Activated CD4-positive, alpha-beta memory T cell treated with anti-CD3 and anti-CD28 coated beads, Interleukin-2, amount 10 ng/mL, durations not matched to agents 7 days and 5 days (primary cell): ENCODE measurements at regions not wholly inside any gene's neighbourhood (a gene's known extent, or its start where the extent isn't known, plus 50 kb on each side); places are given as distances from the start of the nearest gene placed in this dataset.
"Not testable (repeated sequence)": the region's sequence is repeated elsewhere in the genome, so short reads cannot be mapped to it uniquely, and the experiment has no call there.

Source experiments
- CTCF ChIA-PET: fragments of 350-600 bp; sonication (Branson Sonifier 250); formaldehyde crosslinking; loops from one replicate; lab custom pipeline; 2021; ENCODE audit warnings: antibody characterized with exemption, inconsistent platforms; lab: Charles Lee
- POLR2A ChIA-PET: fragments of 350-600 bp; sonication (Branson Sonifier 250); formaldehyde crosslinking; loops from one replicate; lab custom pipeline; 2021; ENCODE audit warnings: antibody characterized with exemption; lab: Charles Lee
- DNase-seq: peaks from one replicate; pipeline ENCODE4 v3.0.0-alpha.2; 2020
- H3K27ac Mint-ChIP-seq: one replicate; pipeline ENCODE4 v1.8.0; 2021; ENCODE audit warnings: mild to moderate bottlenecking, mixed read lengths
- H3K27me3 Mint-ChIP-seq: one replicate; pipeline ENCODE4 v1.8.0; 2021; ENCODE audit warnings: mixed read lengths
- H3K36me3 Mint-ChIP-seq: one replicate; pipeline ENCODE4 v1.8.0; 2021; ENCODE audit warnings: low read depth, mixed read lengths
- H3K4me1 Mint-ChIP-seq: one replicate; pipeline ENCODE4 v1.8.0; 2021; ENCODE audit warnings: mixed read lengths
- H3K4me3 Mint-ChIP-seq: one replicate; pipeline ENCODE4 v1.8.0; 2021; ENCODE audit warnings: mild to moderate bottlenecking, mixed read lengths
- H3K9me3 Mint-ChIP-seq: one replicate; pipeline ENCODE4 v1.8.0; 2021; ENCODE audit warnings: mixed read lengths

DNA sequence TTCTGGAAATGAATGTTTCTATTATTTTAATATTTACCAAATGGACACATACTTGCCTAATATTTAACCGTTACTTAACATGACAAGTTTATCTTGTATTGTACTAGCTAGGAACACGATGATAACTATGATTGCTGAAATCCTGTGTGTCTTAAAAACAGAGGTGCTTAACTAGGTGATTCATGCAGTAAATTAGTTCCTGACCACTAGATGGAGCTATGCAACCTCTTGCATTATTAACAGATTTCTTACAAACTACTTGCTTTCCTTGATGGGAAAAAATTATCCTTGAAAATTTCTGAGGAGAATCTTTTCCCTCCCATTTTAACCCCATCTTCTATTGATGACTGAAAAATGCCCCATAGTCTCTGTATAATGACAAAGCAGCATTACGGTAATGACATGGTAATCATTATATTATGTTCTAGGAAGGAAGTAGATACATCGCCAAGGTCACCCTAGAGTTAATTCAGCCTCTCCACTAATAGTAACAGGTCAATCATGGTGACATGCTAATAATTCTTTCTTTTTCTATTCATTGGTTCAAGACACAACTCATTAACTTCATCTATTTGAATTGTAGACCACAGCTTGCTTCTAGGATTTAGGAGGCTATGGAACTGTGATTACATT is 844.2 kb downstream of the RAPGEF2 start:
- Mint-ChIP-seq H3K9me3 (no peaks in the 10 kb centered on the region), H3K27me3 (no peaks in the 10 kb centered on the region)

DNA sequence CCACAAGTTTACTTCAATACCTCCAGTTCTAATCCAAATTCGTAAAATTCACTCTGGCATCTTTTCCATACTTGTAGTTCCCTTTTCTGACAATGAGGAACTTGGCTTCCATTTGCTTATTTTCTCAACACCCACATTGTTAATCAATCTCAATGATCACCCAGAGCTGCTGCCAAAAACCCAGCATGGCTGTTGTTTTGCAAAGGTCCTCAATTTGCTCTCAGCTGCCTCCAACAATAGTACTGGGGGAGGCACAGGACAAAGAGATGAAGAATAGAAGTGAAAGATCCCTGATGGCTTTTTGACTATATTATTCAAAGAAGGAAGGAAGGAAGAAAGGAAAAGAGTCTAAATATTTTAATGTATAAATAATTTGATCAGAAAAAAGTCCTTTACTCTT is 847.8 kb downstream of the RAPGEF2 start:
- H3K36me3 Mint-ChIP-seq, result no peaks in the 10 kb centered on the region
- CTCF ChIA-PET, result no interaction called here
- POLR2A ChIA-PET, result no interaction called here
- no peak overlapping the region for H3K4me3 Mint-ChIP-seq
- no peaks in the 10 kb centered on the region for H3K4me1 Mint-ChIP-seq
- H3K27ac Mint-ChIP-seq, result no peak overlapping the region
- no peaks in the 10 kb centered on the region for H3K27me3 Mint-ChIP-seq
- H3K9me3 Mint-ChIP-seq, result no peaks in the 10 kb centered on the region
- no peak for DNase-seq

More for the DNA sequence above, 844.2 kb downstream of the RAPGEF2 start:
- no peak for DNase-seq
- POLR2A ChIA-PET, result no interaction called here
- H3K27ac Mint-ChIP-seq, result no peak overlapping the region
- no peak overlapping the region for H3K4me3 Mint-ChIP-seq
- CTCF ChIA-PET, result interaction anchor here (0.7 to 1.4 kb wide), 3 partner anchors 19 to 460 kb away, joined by 3 to 5 read pairs (median 4); no protein-coding TSS in a partner anchor
- no peaks in the 10 kb centered on the region for H3K4me1 Mint-ChIP-seq
- no peaks in the 10 kb centered on the region for H3K36me3 Mint-ChIP-seq

DNA sequence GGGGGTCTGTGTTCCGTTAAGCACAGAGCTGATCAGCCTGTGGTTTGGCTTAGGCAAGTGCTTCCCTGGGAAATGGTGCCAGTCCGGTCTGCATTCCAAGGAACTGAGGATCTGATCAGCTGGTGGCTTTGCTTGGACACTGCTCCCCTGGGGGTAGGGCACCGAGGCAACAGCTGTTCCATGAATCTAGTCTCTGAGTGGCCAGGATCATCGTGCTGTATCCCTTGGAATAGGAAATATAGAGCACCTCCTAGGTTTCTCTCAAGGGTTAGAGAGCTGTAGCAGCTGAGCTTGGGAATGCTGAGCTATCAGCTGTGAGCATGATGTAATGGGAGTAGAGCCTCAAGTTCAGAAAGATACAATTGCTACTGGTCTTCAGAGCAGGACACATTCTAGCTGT is 863.9 kb downstream of the RAPGEF2 start:
- ChIA-PET CTCF (interaction anchor here (1.4 kb wide), 1 partner anchor 20 kb away, joined by 5 read pairs; no protein-coding TSS in a partner anchor), POLR2A (no interaction called here)
- no peaks in the 10 kb centered on the region for H3K36me3 Mint-ChIP-seq
- H3K27me3 Mint-ChIP-seq, result no peaks in the 10 kb centered on the region
- no peak for DNase-seq
- H3K9me3 Mint-ChIP-seq, result no peaks in the 10 kb centered on the region
- H3K4me3 Mint-ChIP-seq, result no peak overlapping the region
- no peaks in the 10 kb centered on the region for H3K4me1 Mint-ChIP-seq
- no peak overlapping the region for H3K27ac Mint-ChIP-seq

DNA sequence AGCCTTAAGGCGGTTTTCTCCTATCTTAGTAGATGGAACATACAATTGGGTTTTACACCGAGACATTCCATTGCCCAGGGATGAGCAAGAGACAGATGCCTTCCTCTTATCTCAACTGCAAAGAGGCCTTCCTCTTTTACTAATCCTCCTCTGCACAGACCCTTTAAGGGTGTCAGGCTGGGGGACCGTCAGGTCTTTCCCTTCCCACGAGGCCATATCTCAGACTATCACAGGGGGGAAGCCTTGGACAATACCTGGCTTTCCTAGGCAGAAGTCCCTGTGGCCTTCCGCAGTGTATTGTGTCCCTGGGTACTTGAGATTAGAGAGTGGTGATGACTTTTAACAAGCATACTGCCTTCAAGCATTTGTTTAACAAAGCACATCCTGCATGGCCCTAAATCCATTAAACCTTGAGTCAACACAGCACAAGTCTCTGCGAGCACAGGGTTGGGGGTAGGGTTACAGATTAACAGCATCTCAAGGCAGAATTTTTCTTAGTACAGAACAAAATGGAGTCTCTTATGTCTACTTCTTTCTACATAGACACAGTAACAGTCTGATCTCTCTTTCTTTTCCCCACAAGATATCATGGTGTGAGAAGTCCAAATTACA is 874.1 kb downstream of the RAPGEF2 start:
- H3K9me3 Mint-ChIP-seq, H3K27me3 Mint-ChIP-seq, H3K4me1 Mint-ChIP-seq, H3K4me3 Mint-ChIP-seq, CTCF ChIA-PET, H3K36me3 Mint-ChIP-seq, POLR2A ChIA-PET, DNase-seq, H3K27ac Mint-ChIP-seq: not testable (repeated sequence)

DNA sequence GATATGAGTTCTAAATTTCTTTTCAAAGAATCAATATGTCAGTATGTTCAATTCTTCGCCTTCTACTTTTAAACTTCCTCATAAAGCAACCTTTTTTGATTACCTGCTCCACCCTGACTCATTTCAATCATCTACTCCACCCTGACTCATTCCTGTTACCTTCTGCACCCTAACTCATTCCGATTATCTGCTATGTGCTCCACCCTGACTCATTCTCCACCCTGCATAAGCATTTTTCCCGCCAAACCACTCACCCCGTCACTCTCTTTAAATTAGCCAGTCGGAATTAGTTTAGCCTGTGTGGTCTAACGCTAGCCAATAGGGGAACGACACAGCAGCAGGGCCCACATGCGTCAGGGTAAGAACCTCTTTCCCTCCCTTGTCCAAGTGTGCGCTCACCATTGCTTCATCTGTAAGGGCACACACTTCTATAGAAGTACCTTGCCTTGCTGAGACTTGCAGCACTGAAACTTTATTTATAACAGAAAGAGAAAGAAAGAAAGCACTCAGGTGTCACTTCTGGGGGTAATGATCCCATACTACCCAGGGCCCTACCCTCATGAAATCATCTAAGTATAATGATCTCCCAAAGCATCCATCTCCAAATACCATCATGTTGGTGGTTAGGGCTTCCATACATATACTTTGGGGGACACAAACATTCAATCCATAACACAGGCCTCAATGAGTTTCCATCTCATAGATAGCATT is 875.2 kb downstream of the RAPGEF2 start:
- Mint-ChIP-seq H3K36me3 (no peaks in the 10 kb centered on the region), H3K27ac (no peak overlapping the region), H3K4me1 (no peaks in the 10 kb centered on the region), H3K27me3 (no peaks in the 10 kb centered on the region), H3K9me3 (no peaks in the 10 kb centered on the region), H3K4me3 (no peak overlapping the region)
- ChIA-PET CTCF (no interaction called here), POLR2A (no interaction called here)
- DNase-seq, result no peak

DNA sequence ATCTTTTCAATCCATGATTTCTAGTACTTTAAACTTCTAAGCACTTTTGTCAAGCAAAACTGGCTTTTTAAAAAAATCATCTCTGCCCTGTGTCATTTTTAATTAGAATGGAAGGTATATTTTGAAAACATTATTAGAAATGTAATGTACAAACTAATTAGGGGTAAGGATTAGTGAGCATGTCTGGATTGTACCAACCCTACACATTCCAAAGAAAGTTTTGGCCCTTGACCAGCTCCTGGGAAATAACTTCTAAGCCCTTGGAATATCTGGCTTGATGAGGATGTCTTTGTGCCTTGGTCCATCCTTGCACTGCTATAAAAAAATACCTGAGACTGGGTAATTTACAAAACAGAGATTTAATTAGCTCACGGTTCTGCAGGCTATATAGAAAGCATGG is 876.5 kb downstream of the RAPGEF2 start:
- Mint-ChIP-seq H3K36me3 (no peaks in the 10 kb centered on the region), H3K27ac (no peak overlapping the region), H3K9me3 (no peaks in the 10 kb centered on the region), H3K4me1 (no peaks in the 10 kb centered on the region), H3K27me3 (no peaks in the 10 kb centered on the region), H3K4me3 (no peak overlapping the region)
- POLR2A ChIA-PET, result no interaction called here
- DNase-seq, result no peak
- CTCF ChIA-PET, result no interaction called here

DNA sequence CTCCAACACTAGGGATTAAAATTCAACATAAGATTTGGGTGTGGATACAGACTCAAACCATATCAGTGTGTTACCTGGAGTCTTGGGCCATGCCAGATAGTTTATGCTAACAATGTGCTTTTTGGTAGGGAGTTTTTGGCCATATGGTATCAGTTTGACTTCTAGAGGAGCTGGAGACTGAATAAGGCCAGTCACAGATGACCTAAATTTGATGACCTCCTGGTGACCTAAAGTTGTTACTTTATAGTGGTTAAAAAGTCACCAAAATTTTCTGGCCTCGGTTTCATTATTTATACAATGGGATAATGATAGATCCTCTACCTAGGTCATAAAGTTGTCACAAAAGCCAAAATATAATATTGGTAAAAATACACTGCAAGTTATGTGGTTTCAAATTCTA is 877.1 kb downstream of the RAPGEF2 start:
- no peaks in the 10 kb centered on the region for H3K9me3 Mint-ChIP-seq
- H3K36me3 Mint-ChIP-seq, result no peaks in the 10 kb centered on the region
- no peak for DNase-seq
- H3K27ac Mint-ChIP-seq, result no peak overlapping the region
- H3K27me3 Mint-ChIP-seq, result no peaks in the 10 kb centered on the region
- no peaks in the 10 kb centered on the region for H3K4me1 Mint-ChIP-seq
- ChIA-PET POLR2A (no interaction called here), CTCF (no interaction called here)
- H3K4me3 Mint-ChIP-seq, result no peak overlapping the region

DNA sequence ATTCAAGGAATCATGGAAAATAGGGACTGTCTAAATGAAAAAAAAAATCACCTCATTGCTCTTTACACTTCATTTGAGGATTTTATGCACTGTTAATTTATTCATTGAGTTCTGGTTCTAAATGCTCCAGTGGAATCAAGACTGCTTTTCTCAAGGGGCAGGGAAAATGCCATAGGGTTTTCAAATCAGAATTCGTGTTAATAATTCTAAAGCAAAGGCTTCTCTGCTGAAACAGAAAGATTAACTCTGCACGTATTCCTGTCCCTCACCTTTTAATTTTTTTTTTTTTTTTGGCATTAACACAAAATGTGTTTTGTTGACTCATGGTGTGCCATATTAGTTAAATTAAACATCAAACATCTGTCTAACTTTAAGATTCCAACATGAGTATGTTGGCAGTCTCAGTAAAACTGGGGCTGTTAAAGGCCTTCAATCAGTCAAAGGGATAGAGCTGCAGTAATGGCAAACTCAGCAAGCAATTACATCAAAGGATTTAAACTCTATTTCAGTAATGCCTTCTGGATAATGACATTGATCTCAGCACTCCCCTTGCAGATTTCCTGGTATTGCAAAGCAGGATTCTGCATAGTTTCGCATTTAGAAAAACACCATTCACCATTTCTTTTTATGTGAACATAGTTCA is 878.1 kb downstream of the RAPGEF2 start:
- Mint-ChIP-seq H3K36me3 (no peaks in the 10 kb centered on the region), H3K4me3 (no peak overlapping the region), H3K4me1 (no peaks in the 10 kb centered on the region), H3K27ac (no peak overlapping the region), H3K9me3 (no peaks in the 10 kb centered on the region), H3K27me3 (no peaks in the 10 kb centered on the region)
- CTCF ChIA-PET, result no interaction called here
- POLR2A ChIA-PET, result no interaction called here
- DNase-seq, result no peak

DNA sequence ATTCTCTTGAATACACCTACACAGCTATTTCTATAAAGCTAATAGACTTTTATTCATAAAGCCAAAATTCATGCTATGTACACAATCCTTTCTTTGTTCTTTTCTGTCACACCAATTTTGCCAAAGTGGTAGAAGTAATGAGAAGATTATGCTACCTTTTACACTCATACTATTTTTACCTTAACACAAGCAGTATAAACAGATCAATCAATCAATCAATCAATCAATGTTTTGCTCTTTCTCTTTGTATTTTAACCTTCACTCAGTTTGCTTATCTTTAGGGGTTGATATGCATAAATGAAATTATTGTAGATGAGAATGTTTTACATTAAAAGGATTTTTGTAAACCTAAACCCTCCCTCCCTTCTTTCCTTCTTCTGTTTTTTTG is 878.6 kb downstream of the RAPGEF2 start:
- Mint-ChIP-seq H3K9me3 (no peaks in the 10 kb centered on the region), H3K36me3 (no peaks in the 10 kb centered on the region), H3K27me3 (no peaks in the 10 kb centered on the region), H3K27ac (no peak overlapping the region), H3K4me1 (no peaks in the 10 kb centered on the region), H3K4me3 (no peak overlapping the region)
- POLR2A ChIA-PET, result no interaction called here
- DNase-seq, result no peak
- CTCF ChIA-PET, result no interaction called here

DNA sequence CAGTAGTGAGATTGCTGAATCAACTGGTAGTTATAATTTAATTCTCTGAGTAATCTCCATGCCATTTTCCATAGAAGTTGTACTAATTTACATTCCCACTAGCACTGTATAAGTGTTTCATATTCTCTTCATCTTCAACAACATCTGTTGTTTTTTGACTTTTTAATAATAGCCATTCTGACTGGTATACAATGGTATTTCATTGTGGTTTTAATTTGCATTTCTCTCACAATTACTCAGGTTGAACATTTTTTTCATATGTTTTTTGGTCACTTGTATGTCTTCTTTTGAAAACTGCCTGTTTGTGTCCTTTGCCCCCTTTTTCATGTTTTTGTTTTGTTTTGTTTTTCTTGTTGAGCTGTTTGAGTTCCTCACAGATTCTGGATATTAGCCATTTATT is 880.2 kb downstream of the RAPGEF2 start:
- H3K27me3 Mint-ChIP-seq, result no peaks in the 10 kb centered on the region
- no peaks in the 10 kb centered on the region for H3K9me3 Mint-ChIP-seq
- no peak overlapping the region for H3K4me3 Mint-ChIP-seq
- no peak for DNase-seq
- no peaks in the 10 kb centered on the region for H3K4me1 Mint-ChIP-seq
- no peak overlapping the region for H3K27ac Mint-ChIP-seq
- CTCF ChIA-PET, result no interaction called here
- no peaks in the 10 kb centered on the region for H3K36me3 Mint-ChIP-seq
- POLR2A ChIA-PET, result no interaction called here

DNA sequence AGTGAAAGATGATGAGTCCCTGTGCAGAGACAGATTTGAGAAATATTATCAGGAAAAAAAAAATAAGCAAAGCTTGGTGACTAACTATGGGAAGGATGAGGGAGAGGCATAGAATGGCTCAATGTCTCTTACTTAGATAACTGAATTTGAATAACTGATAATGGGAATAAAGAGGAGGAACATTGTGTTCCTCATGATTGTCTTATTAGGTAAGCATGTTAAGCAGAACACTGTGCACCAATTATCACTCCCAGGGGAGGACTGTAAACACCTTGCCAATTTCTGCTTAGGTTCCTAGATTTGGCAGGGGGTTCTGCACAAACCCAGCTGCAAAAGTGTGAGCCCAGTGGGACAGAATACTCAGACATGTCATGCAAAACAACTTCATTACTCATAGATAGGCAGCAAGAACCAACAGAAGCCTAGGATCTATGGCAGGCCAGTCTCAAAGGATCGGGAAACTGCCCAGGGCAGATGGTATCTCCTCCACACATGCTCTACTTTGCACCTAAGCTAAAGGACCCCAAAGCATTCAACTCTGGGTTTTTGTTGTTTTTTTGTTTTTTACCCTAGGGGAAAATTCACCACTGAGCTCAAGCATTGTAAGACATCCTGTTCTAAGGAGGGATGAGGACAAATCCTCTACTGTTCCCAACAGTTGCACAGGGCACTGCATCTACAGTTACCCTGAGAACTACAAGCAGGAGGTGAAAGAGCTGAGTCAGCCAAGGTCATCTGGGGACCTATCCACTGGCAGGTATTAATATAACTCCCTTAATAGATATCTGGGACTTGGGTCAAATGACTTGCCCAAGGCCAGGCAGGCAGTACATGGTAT is 907.0 kb downstream of the RAPGEF2 start:
- Mint-ChIP-seq H3K4me3 (no peak overlapping the region), H3K27me3 (no peaks in the 10 kb centered on the region), H3K4me1 (no peaks in the 10 kb centered on the region), H3K36me3 (no peaks in the 10 kb centered on the region), H3K9me3 (peaks cover 11% of the 10 kb centered on the region), H3K27ac (no peak overlapping the region)
- CTCF ChIA-PET, result no interaction called here
- POLR2A ChIA-PET, result no interaction called here
- no peak for DNase-seq

DNA sequence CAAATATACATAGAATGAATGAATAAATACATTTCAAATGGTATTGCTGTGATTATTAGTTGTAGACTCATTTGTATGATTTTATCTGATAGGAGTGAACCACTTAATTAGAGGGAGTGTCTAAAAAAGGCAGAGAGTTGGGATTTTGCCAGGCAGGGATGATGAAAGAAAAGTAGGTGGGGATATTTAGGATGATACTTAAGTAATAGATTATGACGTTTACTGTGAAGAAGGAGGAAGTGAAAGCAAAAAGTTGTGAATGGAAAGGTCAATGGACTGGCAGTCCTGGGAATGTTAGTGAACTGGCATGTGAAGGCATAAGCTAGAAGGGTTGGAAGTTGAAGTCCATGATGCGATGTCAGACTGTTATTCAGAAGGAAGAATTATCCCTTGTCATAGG is 917.1 kb downstream of the RAPGEF2 start:
- POLR2A ChIA-PET, result no interaction called here
- no peak overlapping the region for H3K4me3 Mint-ChIP-seq
- no peaks in the 10 kb centered on the region for H3K4me1 Mint-ChIP-seq
- CTCF ChIA-PET, result no interaction called here
- H3K9me3 Mint-ChIP-seq, result peaks cover 3% of the 10 kb centered on the region
- H3K27me3 Mint-ChIP-seq, result no peaks in the 10 kb centered on the region
- H3K27ac Mint-ChIP-seq, result no peak overlapping the region
- H3K36me3 Mint-ChIP-seq, result no peaks in the 10 kb centered on the region
- no peak for DNase-seq

DNA sequence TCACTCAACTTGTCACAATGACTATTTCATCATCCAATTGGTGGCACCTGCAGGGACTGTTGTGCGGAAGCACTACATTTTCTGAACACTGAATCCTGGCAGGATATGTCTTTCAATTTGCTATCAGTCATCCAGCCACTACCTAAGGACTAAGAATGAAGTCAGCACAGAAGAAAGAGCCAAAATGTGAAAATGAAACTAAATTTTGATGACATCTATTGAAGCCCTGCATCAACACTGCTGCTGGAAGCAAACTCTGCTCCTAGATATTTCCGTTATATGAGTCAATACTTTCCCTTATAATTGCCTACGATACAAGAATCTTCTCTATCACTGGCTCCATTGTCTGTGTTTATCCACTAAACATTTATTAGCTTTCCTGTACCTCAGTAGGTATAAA is 917.9 kb downstream of the RAPGEF2 start:
- DNase-seq, result no peak
- peaks cover 3% of the 10 kb centered on the region for H3K9me3 Mint-ChIP-seq
- no peaks in the 10 kb centered on the region for H3K27me3 Mint-ChIP-seq
- CTCF ChIA-PET, result no interaction called here
- no peak overlapping the region for H3K4me3 Mint-ChIP-seq
- POLR2A ChIA-PET, result no interaction called here
- H3K4me1 Mint-ChIP-seq, result no peaks in the 10 kb centered on the region
- H3K27ac Mint-ChIP-seq, result no peak overlapping the region
- H3K36me3 Mint-ChIP-seq, result no peaks in the 10 kb centered on the region
